ENCODE measurements at regions not wholly inside any gene's neighbourhood (a gene's known extent, or its start where the extent isn't known, plus 50 kb on each side); places are given as distances from the start of the nearest gene placed in this dataset.
A peak's percentile ranks its signal among the peaks of the same experiment; 100 is the strongest.
"Not testable (repeated sequence)": the region's sequence is repeated elsewhere in the genome, so short reads cannot be mapped to it uniquely, and the experiment has no call there.

- no peaks in the 10 kb centered on the region for H3K9me3 ChIP-seq (ENCODE audit: insufficient read depth, low read depth, low read length)
- peak; percentile 98 for FAIRE-seq
- H3K9me3 Mint-ChIP-seq (ENCODE audit: unreplicated experiment), result peaks cover 9% of the 10 kb centered on the region
- peak overlapping the region; percentile 24 for H3K4me2 ChIP-seq (ENCODE audit: low read length)
- no peaks in the 10 kb centered on the region for H3K36me3 ChIP-seq (ENCODE audit: insufficient read depth, low read length)
- peak; percentile 88 for DNase-seq (ENCODE audit: low read depth)
- H3K79me2 ChIP-seq (ENCODE audit: insufficient read depth, low read length), result no peaks in the 10 kb centered on the region
- H4K20me1 ChIP-seq (ENCODE audit: insufficient read depth, low read length), result no peaks in the 10 kb centered on the region
- H3K27me3 ChIP-seq (ENCODE audit: insufficient read depth, low read length), result no peaks in the 10 kb centered on the region
- H3K4me1 ChIP-seq (ENCODE audit: insufficient read depth, low read length), result peaks cover 14% of the 10 kb centered on the region
- no peaks in the 10 kb centered on the region for H3K27me3 Mint-ChIP-seq (ENCODE audit: low read depth, unreplicated experiment)
- H3K27ac Mint-ChIP-seq (ENCODE audit: unreplicated experiment), result peak overlapping the region; percentile 67
- peak overlapping the region; percentile 22 for H3K4me3 Mint-ChIP-seq (ENCODE audit: unreplicated experiment)
- H3K4me1 Mint-ChIP-seq (ENCODE audit: low read depth, unreplicated experiment), result peaks cover 14% of the 10 kb centered on the region
- H3K36me3 Mint-ChIP-seq (ENCODE audit: low read depth, unreplicated experiment), result no peaks in the 10 kb centered on the region
- TF ChIP-seq CTCF (IDR thresholded peaks at IDR 0.05; ENCODE audit: insufficient read depth, low read depth, low read length), result no peak
- no peak overlapping the region for H3K4me3 ChIP-seq (ENCODE audit: insufficient read depth, low read depth, low read length)
- H3K27ac ChIP-seq (ENCODE audit: low read depth, low read length), result peak overlapping the region; percentile 32
- no peak overlapping the region for H3K9ac ChIP-seq (ENCODE audit: low read length)
- H2AFZ ChIP-seq (ENCODE audit: low read depth, low read length), result no peak overlapping the region
Observed at GRCh38 chr11:12606597-12606996, 67.6 kb upstream of the TEAD1 start.

GRCh38 chr11:12608678-12609077 is 65.5 kb upstream of the TEAD1 start:
- H3K36me3 ChIP-seq (ENCODE audit: insufficient read depth, low read length); H3K4me3 ChIP-seq (ENCODE audit: insufficient read depth, low read depth, low read length); H3K79me2 ChIP-seq (ENCODE audit: insufficient read depth, low read length); H4K20me1 ChIP-seq (ENCODE audit: insufficient read depth, low read length); H3K27ac ChIP-seq (ENCODE audit: low read depth, low read length); H2AFZ ChIP-seq (ENCODE audit: low read depth, low read length); H3K27me3 ChIP-seq (ENCODE audit: insufficient read depth, low read length); H3K36me3 Mint-ChIP-seq (ENCODE audit: low read depth, unreplicated experiment); H3K27ac Mint-ChIP-seq (ENCODE audit: unreplicated experiment); H3K4me3 Mint-ChIP-seq (ENCODE audit: unreplicated experiment); H3K4me2 ChIP-seq (ENCODE audit: low read length); H3K4me1 ChIP-seq (ENCODE audit: insufficient read depth, low read length); FAIRE-seq; H3K9ac ChIP-seq (ENCODE audit: low read length); H3K27me3 Mint-ChIP-seq (ENCODE audit: low read depth, unreplicated experiment); DNase-seq (ENCODE audit: low read depth); H3K9me3 ChIP-seq (ENCODE audit: insufficient read depth, low read depth, low read length): not testable (repeated sequence)
- H3K9me3 Mint-ChIP-seq (ENCODE audit: unreplicated experiment), result peaks cover 11% of the 10 kb centered on the region
- H3K4me1 Mint-ChIP-seq (ENCODE audit: low read depth, unreplicated experiment), result peaks cover 10% of the 10 kb centered on the region

DNA sequence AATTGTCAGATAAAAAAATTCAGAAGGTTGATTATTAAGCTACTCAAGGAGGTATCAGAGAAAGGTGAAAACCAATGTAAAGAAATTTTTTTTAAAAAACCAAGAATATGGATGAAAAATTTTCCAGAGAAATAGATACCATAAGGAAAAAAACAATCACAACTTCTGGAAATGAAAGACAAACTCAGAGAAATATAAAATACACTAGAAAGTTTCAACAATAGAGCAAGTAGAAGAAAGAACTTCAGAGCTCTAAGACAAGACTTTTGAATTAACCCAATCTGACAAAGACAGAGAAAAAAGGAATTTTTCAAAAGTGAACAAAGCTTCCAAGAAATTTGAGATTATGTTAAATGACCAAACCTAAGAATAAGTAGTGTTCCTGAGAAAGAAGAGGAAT is 62.9 kb upstream of the TEAD1 start:
- Histone ChIP-seq H2AFZ (ENCODE audit: low read depth, low read length) (no peak overlapping the region), H3K36me3 (ENCODE audit: insufficient read depth, low read length) (no peaks in the 10 kb centered on the region), H3K27me3 (ENCODE audit: insufficient read depth, low read length) (no peaks in the 10 kb centered on the region), H3K4me2 (ENCODE audit: low read length) (no peak overlapping the region), H3K9me3 (ENCODE audit: insufficient read depth, low read depth, low read length) (no peaks in the 10 kb centered on the region), H3K4me1 (ENCODE audit: insufficient read depth, low read length) (peaks cover 5% of the 10 kb centered on the region), H3K9ac (ENCODE audit: low read length) (no peak overlapping the region), H3K4me3 (ENCODE audit: insufficient read depth, low read depth, low read length) (no peak overlapping the region), H3K79me2 (ENCODE audit: insufficient read depth, low read length) (no peaks in the 10 kb centered on the region), H4K20me1 (ENCODE audit: insufficient read depth, low read length) (no peaks in the 10 kb centered on the region), H3K27ac (ENCODE audit: low read depth, low read length) (no peak overlapping the region)
- no peak overlapping the region for H3K27ac Mint-ChIP-seq (ENCODE audit: unreplicated experiment)
- no peak overlapping the region for H3K4me3 Mint-ChIP-seq (ENCODE audit: unreplicated experiment)
- H3K36me3 Mint-ChIP-seq (ENCODE audit: low read depth, unreplicated experiment), result no peaks in the 10 kb centered on the region
- no peak for TF ChIP-seq CTCF (IDR thresholded peaks at IDR 0.05; ENCODE audit: insufficient read depth, low read depth, low read length)
- no peak for TF ChIP-seq EZH2 (IDR thresholded peaks at IDR 0.05; ENCODE audit: insufficient read depth, low read length)
- peaks cover 9% of the 10 kb centered on the region for H3K4me1 Mint-ChIP-seq (ENCODE audit: low read depth, unreplicated experiment)
- FAIRE-seq (no peak), DNase-seq (ENCODE audit: low read depth) (no peak)
- H3K9me3 Mint-ChIP-seq (ENCODE audit: unreplicated experiment), result peaks cover 11% of the 10 kb centered on the region
- H3K27me3 Mint-ChIP-seq (ENCODE audit: low read depth, unreplicated experiment), result no peaks in the 10 kb centered on the region

All from astrocyte (in vitro differentiated cells and primary cell).